GM18909 (cell line): ENCODE measurements at regions not wholly inside any gene's neighbourhood (a gene's known extent, or its start where the extent isn't known, plus 50 kb on each side); places are given as distances from the start of the nearest gene placed in this dataset.
"Not testable (repeated sequence)": the region's sequence is repeated elsewhere in the genome, so short reads cannot be mapped to it uniquely, and the experiment has no call there.

Experiments used
- ATAC-seq: cut with Tn5 transposase; IDR thresholded peaks from one replicate; pipeline ENCODE4 v1.9.1; 2021; ENCODE audit warnings: mild to moderate bottlenecking; ENCODE audit not compliant: unreplicated experiment, poor library complexity

GRCh38 chr16:86347090-86347489, 163.2 kb upstream of the FOXF1 start:
- ATAC-seq: no peak

- ATAC-seq: no peak
Observed at GRCh38 chr16:86347916-86348555, 162.3 kb upstream of the FOXF1 start.

- ATAC-seq: no peak
Observed at GRCh38 chr16:86349338-86349900, 160.9 kb upstream of the FOXF1 start.

- no peak for ATAC-seq
Observed at GRCh38 chr16:86350289-86350688, 160.0 kb upstream of the FOXF1 start.

GRCh38 chr16:86351041-86351784, 159.1 kb upstream of the FOXF1 start:
- ATAC-seq: no peak

- ATAC-seq: not testable (repeated sequence)
Observed at GRCh38 chr16:86351785-86352139, 158.6 kb upstream of the FOXF1 start.

- ATAC-seq: no peak
Observed at GRCh38 chr16:86353148-86353547, 157.2 kb upstream of the FOXF1 start.

GRCh38 chr16:86353948-86354347, 156.4 kb upstream of the FOXF1 start:
- ATAC-seq: no peak

GRCh38 chr16:86354641-86355513, 155.4 kb upstream of the FOXF1 start:
- ATAC-seq: no peak

GRCh38 chr16:86355531-86355930, 154.8 kb upstream of the FOXF1 start:
- no peak for ATAC-seq

GRCh38 chr16:86355951-86356350, 154.4 kb upstream of the FOXF1 start:
- ATAC-seq: no peak

GRCh38 chr16:86356804-86357203, 153.5 kb upstream of the FOXF1 start:
- no peak for ATAC-seq

GRCh38 chr16:86357303-86357702, 153.0 kb upstream of the FOXF1 start:
- no peak for ATAC-seq

GRCh38 chr16:86357950-86358349, 152.4 kb upstream of the FOXF1 start:
- no peak for ATAC-seq

- ATAC-seq: no peak
Observed at GRCh38 chr16:86359571-86359970, 150.8 kb upstream of the FOXF1 start.

GRCh38 chr16:86362155-86362849, 148.0 kb upstream of the FOXF1 start:
- no peak for ATAC-seq

GRCh38 chr16:86363057-86363490, 147.3 kb upstream of the FOXF1 start:
- no peak for ATAC-seq

GRCh38 chr16:86363836-86364618, 146.3 kb upstream of the FOXF1 start:
- no peak for ATAC-seq

- no peak for ATAC-seq
Observed at GRCh38 chr16:86364653-86365380, 145.5 kb upstream of the FOXF1 start.
